Smooth muscle cell (in vitro differentiated cells): ENCODE measurements at regions not wholly inside any gene's neighbourhood (a gene's known extent, or its start where the extent isn't known, plus 50 kb on each side); places are given as distances from the start of the nearest gene placed in this dataset.

Source experiments
- DNase-seq: peaks from one replicate; lab custom pipeline; 2025; ENCODE audit not compliant: unreplicated experiment; lab: John Stamatoyannopoulos, UW
- H2AFZ ChIP-seq: fragments of 200-600 bp; sonication (generic); 2 replicates; pipeline ENCODE4 v1.6.0; 2016; ENCODE audit warnings: antibody characterized with exemption, low read depth, mild to moderate bottlenecking
- H3F3A ChIP-seq: fragments of 200-600 bp; sonication (generic); 2 replicates; pipeline ENCODE4 v1.6.0; 2017; ENCODE audit warnings: antibody characterized with exemption, low read depth
- H3K27ac ChIP-seq: fragments of 200-600 bp; sonication (generic); 2 replicates; pipeline ENCODE4 v1.5.1; 2016; ENCODE audit warnings: low read depth, mild to moderate bottlenecking
- H3K27me3 ChIP-seq: fragments of 200-600 bp; sonication (generic); 2 replicates; pipeline ENCODE4 v1.6.1; 2016; ENCODE audit warnings: low read depth, mild to moderate bottlenecking
- H3K36me3 ChIP-seq: fragments of 200-600 bp; sonication (generic); 2 replicates; pipeline ENCODE4 v1.5.1; 2016; ENCODE audit warnings: low read depth
- H3K4me1 ChIP-seq: fragments of 200-600 bp; sonication (generic); 2 replicates; pipeline ENCODE4 v1.5.1; 2016; ENCODE audit warnings: low read depth
- H3K4me2 ChIP-seq: fragments of 200-600 bp; sonication (generic); 2 replicates; pipeline ENCODE4 v1.6.0; 2016; ENCODE audit warnings: mild to moderate bottlenecking
- H3K4me3 ChIP-seq: fragments of 200-600 bp; sonication (generic); 2 replicates; pipeline ENCODE4 v1.5.1; 2016; ENCODE audit warnings: mild to moderate bottlenecking
- H3K79me2 ChIP-seq: fragments of 200-600 bp; sonication (generic); 2 replicates; pipeline ENCODE4 v1.6.0; 2016; ENCODE audit warnings: low read depth, mild to moderate bottlenecking
- H3K9ac ChIP-seq: fragments of 200-600 bp; sonication (generic); 2 replicates; pipeline ENCODE4 v1.6.0; 2016; ENCODE audit warnings: low read depth
- H3K9me3 ChIP-seq: fragments of 200-600 bp; sonication (generic); replicated peaks from 2 replicates; pipeline ENCODE4 v1.5.1; 2016; ENCODE audit warnings: low read depth
- H4K20me1 ChIP-seq: fragments of 200-600 bp; sonication (generic); 2 replicates; pipeline ENCODE4 v1.6.0; 2016; ENCODE audit warnings: low read depth
- CTCF ChIP-seq: fragments of 200-600 bp; sonication (generic); IDR thresholded peaks from 2 replicates; pipeline ENCODE4 v1.5.1; 2017; ENCODE audit warnings: borderline replicate concordance, mild to moderate bottlenecking, antibody characterized with exemption; ENCODE audit not compliant: insufficient read depth, poor library complexity, severe bottlenecking
- WGBS: methylation state at CpG from one replicate; pipeline ENCODE4 v1.1.7; 2016; ENCODE audit warnings: low lambda C conversion rate; 5-methylcytosine and 5-hydroxymethylcytosine counted together

- no peaks in the 10 kb centered on the region for H3K9me3 ChIP-seq
- no peak overlapping the region for H2AFZ ChIP-seq
- no peak overlapping the region for H3K9ac ChIP-seq
- H3K27ac ChIP-seq = no peak overlapping the region
- no peaks in the 10 kb centered on the region for H3K36me3 ChIP-seq
- no peak for DNase-seq
- no peaks in the 10 kb centered on the region for H3F3A ChIP-seq
- no peak overlapping the region for H3K4me2 ChIP-seq
- no peaks in the 10 kb centered on the region for H4K20me1 ChIP-seq
- H3K27me3 ChIP-seq = peaks cover 21% of the 10 kb centered on the region
- no peaks in the 10 kb centered on the region for H3K79me2 ChIP-seq
- no peak overlapping the region for H3K4me3 ChIP-seq
- WGBS = 90% methylated on average over 13 of the region's 13 CpGs
- H3K4me1 ChIP-seq = no peaks in the 10 kb centered on the region
- no peak for TF ChIP-seq CTCF
Observed at GRCh38 chr11:115054570-115055538, 376.5 kb downstream of the NXPE2 start.

GRCh38 chr11:115056514-115056913, 378.2 kb downstream of the NXPE2 start:
- Histone ChIP-seq H3K4me2 (no peak overlapping the region), H2AFZ (no peak overlapping the region), H3K36me3 (no peaks in the 10 kb centered on the region), H3K27ac (no peak overlapping the region), H4K20me1 (no peaks in the 10 kb centered on the region), H3K9me3 (no peaks in the 10 kb centered on the region), H3K4me3 (no peak overlapping the region), H3F3A (no peaks in the 10 kb centered on the region), H3K79me2 (no peaks in the 10 kb centered on the region), H3K9ac (no peak overlapping the region), H3K27me3 (peaks cover 5% of the 10 kb centered on the region), H3K4me1 (no peaks in the 10 kb centered on the region)
- TF ChIP-seq CTCF = no peak
- no peak for DNase-seq

- no peaks in the 10 kb centered on the region for H3K27me3 ChIP-seq
- H3K4me2 ChIP-seq = no peak overlapping the region
- 69% methylated on average over 4 of the region's 4 CpGs for WGBS
- H3K27ac ChIP-seq = no peak overlapping the region
- no peak for TF ChIP-seq CTCF
- no peaks in the 10 kb centered on the region for H3K79me2 ChIP-seq
- H3K36me3 ChIP-seq = no peaks in the 10 kb centered on the region
- H3K9me3 ChIP-seq = no peaks in the 10 kb centered on the region
- no peak for DNase-seq
- no peak overlapping the region for H3K4me3 ChIP-seq
- H3K4me1 ChIP-seq = no peaks in the 10 kb centered on the region
- no peaks in the 10 kb centered on the region for H4K20me1 ChIP-seq
- H2AFZ ChIP-seq = no peak overlapping the region
- H3K9ac ChIP-seq = no peak overlapping the region
- H3F3A ChIP-seq = no peaks in the 10 kb centered on the region
Observed at GRCh38 chr11:115060840-115061239, 382.5 kb downstream of the NXPE2 start.

GRCh38 chr11:115065314-115065713, 387.0 kb downstream of the NXPE2 start:
- no peaks in the 10 kb centered on the region for H3K27me3 ChIP-seq
- no peak for TF ChIP-seq CTCF
- 97% methylated on average over 3 of the region's 3 CpGs for WGBS
- no peak overlapping the region for H3K4me2 ChIP-seq
- no peak overlapping the region for H3K27ac ChIP-seq
- no peaks in the 10 kb centered on the region for H3K4me1 ChIP-seq
- H4K20me1 ChIP-seq = no peaks in the 10 kb centered on the region
- H3F3A ChIP-seq = no peaks in the 10 kb centered on the region
- H3K9me3 ChIP-seq = no peaks in the 10 kb centered on the region
- H3K9ac ChIP-seq = no peak overlapping the region
- no peak for DNase-seq
- no peak overlapping the region for H3K4me3 ChIP-seq
- H2AFZ ChIP-seq = no peak overlapping the region
- no peaks in the 10 kb centered on the region for H3K79me2 ChIP-seq
- no peaks in the 10 kb centered on the region for H3K36me3 ChIP-seq
